ENCODE measurements at regions not wholly inside any gene's neighbourhood (a gene's known extent, or its start where the extent isn't known, plus 50 kb on each side); places are given as distances from the start of the nearest gene placed in this dataset.

DNA sequence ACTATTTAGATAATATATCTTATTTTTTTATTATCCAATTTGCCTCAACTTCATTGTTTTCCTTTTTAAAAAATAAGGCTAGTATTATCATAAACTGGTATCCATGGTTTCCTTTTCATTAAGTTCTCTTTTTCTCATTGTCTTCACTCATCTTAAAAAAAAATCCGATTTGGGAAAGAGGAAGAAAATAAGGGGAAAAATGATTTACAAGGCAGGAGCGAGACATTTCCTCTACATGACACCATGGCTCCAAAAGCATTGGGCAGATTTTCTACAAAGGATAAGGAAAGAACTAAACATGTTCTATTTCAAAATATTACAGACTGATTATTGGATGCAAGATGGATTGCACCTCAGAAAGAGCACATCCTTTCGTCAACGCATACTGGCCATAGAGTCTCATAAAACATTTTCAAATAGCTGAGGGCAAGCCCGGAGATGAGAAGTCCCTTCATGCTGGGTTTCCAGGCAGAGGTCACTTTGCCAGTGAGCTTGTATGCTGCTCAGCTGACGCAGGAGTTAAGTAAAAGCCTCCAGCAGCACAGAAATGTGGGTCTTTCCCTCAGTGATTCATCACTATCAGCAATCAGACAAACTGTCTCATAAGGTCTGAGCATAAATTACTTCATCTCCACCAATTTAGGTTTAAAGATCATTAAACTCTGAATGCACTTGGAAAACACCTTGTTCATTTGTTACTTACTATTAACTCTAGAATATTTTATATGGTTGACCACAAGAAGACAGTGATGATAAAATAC lies 129.0 kb upstream of the TNFAIP3 start:
- no peak for DNase-seq

DNA sequence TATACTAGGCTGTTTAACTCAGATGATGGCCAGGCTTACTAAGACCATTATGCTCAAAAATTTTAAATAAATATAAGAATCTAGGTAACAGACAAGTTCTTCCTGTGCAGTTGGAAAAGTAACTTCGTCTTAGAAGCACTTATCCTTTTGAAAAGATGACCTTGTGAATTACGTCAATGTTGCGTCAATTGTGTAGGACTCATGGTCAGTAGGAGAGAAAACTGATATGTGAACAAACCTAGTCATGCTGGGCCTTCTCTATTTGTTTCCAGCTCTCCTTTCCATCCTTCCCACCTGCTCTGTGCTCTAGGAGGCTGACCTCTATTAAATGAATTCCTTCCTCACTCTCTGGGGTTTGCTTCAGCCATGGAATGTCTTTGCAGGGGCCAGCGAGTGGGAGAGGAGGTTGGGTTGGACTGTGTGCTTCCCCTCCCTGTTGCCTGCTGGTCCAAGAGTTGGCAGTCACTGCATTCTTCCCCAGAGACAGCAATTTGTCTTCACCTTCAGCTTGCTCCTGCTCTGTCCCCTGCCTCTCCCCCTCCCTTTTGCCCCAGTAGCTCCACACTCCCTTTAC lies 128.0 kb upstream of the TNFAIP3 start:
- DNase-seq, result no peak

DNA sequence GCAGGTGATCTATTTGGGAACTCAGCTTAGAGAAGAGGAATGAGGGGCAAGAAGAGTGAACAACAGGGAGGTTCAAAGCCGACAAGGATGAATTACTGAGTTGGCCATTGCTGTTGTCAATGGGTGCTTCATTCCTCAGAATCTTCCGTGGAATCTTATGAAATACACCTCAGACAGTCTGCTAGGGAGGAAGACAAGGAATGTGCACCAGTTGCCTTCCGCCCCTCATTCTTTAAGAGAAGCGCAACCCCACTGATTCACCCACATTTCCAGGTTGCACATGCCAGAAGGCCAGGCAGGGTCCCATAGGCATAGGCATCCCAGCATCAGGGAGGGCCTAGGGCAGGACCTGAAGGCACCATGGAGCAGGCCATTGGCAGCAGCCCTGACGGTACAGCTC lies 127.5 kb upstream of the TNFAIP3 start:
- no peak for DNase-seq

DNA sequence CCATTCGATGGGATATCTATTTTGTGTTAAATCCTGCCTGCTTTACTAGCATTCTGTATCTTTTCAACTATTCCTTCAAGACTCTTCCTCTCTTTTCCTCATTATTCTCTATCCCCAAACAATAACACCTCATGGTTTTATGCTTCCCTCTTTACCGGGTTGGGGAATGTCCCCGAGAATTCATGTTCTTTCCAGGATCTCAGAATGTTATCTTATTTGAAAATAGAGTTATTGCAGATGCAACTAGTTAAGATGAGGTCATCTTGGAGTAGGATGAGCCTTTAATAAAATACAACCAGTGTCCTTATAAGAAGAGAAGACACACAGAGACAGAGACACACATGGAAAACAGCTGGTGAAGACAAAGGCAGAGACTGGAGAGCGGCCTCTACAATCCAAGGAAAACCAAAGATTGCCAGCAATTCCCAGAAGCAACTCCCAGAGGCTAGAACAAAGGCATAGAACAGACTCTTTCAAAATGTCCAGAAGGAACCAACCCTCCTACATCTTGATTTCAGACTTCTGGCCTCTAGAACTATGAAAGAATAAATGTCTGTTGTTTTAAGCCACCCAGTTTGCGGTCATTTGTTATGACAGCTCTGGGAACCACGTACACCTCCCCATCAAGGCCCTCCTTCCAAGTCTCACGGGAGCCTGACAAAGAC lies 126.8 kb upstream of the TNFAIP3 start:
- no peak for DNase-seq

DNA sequence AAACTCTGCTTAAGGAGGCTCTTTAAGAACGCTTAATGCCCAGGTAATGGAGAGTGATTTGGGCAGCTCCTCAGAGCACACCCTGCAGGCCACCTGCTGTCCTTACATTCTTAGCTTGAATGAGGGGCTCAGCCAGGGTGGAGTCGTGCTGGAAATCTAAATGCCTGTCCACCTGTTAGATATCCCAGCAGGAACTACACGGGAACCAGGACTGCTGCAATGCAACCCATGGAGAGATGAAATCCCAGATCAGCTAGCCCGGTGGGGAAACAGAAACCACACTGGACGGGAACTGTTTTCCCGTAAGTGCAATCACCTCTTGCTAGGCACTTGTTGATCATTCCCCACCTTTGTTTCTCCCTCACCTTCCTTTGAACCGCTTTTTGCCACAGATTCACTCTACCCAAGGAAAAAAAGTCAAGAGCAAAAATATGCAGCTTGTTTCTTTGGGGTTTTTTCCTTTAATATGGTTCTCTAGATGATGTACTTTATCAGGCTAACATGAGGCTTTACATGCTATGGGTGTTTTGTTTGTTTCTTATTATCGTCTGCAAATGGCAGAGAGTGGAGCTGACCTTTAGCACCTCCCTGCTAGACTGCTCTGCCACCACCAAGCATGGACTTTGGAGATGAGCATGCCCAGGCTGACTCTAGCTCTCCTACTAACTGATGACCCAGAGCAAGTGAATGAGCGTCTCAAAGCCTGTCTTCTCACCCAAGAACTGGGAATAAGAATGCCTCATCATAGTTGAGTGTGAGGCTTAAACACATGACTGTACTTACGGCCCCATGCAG lies 125.9 kb upstream of the TNFAIP3 start:
- no peak for DNase-seq

DNA sequence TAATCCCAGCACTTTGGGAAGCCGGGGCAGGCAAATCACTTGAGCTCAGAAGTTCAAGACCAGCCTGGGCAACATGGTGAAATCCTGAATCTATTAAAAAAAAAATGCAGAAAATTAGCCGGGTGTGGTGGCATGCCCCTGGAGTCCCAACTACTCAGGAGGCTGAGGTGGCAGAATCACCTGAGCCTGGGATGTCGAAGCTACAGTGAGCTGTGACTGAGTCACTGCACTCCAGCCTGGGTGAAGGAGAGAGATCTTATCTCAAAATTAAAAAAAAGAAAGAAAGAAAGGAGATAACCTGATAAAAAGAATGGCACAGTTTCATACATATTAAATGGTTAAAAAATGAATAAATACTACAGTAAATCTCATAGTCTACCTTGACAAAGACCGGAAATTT lies 123.6 kb upstream of the TNFAIP3 start:
- no peak for DNase-seq

DNA sequence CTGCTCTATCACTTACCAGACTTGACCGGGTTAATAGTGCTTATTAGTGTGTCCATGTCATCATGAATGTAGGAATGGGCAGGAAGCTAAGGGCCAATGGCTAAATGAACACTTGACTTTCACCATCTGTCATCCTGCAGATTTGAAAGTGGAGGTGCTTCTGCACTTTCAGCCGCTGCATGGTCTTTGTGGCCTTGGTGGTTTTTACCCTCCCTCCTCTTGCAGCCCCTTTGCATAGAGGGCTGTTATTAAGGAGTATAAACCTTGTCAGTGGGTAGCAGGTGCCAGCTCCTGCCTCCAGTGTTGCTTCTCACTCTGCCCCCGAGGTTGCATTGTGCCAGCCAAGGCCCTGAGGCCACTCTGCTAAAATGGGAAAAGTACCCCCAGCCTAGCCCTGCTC lies 122.2 kb upstream of the TNFAIP3 start:
- no peak for DNase-seq

DNA sequence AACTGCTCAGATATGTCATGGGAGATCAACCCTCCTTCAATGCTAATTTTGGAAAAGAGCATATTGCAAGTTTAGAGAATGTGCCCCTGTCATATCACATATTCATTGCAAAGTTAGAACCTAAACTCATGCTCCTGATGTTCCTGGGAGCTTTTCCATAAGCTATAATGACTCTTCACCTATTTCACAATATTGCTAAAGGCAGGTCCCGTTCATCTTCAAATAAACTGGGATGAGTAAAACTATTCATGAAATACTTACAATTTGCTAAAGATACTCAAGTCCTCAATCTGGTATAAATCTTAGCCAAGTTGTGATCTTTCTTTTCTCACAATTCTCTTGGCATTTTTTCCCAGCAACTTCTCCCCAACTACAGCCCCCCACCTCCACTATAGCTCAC lies 121.7 kb upstream of the TNFAIP3 start:
- no peak for DNase-seq

DNA sequence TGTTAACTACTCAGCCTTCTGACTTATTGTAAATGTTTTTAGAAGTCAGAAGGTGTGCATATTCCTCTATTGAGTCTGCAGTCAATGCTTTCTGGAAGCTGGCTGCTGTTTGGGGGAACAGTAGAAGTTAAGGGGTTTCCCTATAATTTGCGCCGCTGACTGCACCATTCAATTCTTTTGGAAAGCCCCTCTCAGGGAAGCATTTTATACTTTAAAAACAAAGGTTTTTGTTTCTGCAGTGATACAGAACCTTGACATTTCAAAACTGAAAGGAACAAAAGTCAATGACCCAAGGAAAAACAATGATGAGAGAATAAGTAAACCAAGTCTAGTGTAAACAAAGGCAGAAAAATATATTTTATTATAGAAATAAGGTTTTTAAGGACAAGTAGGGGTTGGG lies 120.8 kb upstream of the TNFAIP3 start:
- DNase-seq, result no peak

DNA sequence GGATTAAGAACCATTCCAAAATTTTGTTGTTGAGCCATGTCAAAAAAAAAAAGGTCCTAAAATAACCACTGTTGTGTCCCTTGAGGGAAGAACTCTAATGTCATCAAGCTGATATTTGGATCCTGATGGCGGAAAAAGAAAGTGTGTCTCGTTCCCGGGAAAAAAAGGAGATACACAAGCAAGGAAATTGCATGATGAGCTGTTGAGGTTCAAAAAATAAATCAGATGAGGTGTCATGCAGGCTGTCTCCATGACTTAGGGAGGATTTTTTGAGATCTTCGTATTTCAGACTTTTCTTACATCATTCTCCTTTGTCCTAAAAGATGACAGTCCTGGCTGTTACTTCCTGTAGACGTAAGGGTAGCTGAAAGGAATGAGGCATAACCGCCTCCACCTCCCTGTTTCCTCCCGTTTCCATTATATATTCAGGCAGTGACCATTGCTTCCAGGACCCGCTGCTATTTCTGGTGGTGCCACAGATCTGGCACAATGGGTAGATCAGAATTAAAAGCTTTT lies 117.3 kb upstream of the TNFAIP3 start:
- DNase-seq, result no peak

DNA sequence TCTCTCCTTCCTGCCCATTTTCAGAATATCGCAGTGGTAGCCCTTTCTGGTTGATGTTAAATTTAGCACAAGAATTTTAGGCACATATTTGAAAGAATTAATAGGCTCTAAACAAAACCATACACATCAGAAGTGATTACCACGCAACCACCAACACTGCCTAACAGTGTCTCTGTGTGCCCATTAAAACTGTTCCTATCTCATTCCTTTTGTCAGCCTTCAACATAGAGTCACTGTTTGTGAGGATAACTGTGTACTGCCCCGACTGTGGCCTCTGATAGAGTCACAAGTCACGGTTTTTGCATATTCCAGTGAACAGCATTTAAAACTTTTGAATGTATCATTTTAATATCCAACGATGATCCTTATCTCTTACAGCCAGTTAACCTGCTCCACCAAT lies 116.8 kb upstream of the TNFAIP3 start:
- DNase-seq, result no peak

DNA sequence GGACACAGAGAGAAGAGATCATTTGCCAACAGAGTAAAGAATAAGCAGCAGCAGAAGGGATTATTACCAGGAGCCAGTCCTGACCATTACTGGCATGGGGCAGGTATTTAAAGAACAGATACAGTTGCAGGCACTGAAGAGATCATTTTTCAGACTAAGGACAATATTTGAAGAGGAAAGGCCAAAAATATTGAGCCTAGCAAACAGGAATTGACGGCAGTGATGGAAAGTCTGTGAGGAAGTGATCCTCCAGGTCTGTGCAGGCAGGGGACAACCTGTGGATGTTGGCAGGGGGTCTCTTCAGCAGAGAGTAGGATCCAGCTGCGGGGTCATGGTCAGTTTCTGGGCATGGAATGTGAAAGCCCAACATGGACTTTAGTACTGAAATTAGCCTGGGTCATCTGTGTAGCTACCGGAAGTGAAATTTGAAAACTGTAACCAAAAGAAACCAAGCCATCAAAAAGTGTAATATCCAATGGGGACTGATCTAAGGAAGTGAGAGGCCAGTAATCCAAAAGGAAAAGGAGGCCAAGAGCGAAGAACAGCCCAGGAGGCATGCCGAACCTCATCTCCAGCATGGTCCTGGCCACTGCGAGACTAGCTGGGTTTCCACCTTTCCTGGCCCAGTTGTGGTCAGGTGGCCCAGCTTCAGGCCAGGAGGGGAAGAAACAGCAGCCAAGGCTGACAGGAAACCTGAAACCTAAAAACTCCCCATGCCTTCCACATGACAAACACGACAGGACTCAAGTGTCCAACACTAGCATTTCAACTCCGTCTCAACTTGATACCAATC lies 115.1 kb upstream of the TNFAIP3 start:
- DNase-seq, result no peak

DNA sequence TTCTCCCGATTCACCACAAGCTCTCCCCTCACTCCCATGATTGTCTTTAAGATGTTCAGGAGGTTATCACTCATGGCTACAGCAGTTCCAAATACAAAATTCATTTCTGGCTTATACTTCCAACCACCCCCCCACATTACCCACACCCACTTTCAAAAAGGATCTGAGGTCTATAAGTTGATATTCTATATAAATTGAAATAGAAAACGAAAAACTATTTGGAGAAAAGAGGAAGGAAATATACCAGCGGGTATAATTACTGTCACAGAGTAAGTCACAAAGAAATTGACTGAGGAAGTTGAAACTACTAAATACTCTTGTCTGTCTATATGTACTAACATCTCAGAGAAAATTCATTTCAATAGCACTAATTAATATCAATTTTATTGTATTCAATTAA lies 112.7 kb upstream of the TNFAIP3 start:
- no peak for DNase-seq

DNA sequence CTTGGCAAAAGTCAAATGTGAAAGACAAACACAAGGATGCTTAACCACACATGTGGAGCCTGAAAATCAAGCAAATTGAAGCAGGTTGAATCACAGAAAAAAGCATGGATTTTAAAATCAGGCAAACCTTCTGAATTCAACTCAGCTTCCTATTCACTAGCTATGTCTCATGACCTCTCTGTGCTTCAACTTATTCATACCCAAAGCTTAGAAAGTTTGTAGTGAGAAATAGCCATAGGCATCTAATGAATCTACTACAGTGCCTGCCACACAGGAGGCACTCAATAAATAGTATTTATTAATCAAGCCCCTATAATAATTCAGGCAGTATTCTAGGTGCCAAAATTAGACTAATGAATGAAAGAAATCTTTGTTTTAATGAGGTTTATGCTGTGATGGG lies 112.2 kb upstream of the TNFAIP3 start:
- DNase-seq, result no peak

DNA sequence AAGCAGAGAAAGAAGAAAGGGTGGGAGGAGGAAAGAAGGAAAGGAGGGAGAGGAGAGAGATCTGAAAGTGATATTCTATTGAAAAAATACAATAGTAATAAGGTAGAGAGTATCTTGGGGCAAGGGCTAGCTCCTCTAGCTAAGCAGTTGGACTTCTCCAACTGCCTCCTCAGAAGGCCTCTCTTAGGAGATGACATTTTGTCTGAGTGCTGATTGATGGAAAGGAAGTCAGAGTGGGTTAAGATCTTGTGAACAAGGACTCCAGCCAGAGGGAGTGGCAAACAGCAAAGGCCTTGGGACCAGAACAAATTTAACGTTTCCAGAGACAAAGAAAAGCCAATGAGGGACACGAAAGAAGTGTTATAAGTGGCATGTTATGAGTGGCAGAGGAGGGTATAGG lies 111.8 kb upstream of the TNFAIP3 start:
- no peak for DNase-seq

DNA sequence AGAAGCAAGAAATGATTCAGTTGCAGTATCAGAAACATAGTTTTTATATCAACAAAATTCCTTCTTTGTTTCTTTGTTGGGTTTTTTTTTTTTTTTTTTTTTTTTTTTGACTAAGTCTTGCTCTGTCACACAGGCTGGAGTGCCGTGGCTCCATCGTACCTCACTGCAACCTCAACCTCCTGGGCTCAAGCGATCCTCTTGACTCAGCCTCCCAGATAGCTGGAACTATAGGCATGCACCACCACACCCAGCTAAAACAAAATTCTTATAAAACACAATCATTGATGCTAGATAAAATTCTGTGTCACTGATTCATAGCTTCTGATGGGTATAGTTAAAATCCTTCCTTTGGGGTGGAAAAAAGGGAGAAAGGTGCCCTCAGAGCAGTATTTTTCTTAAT lies 110.3 kb upstream of the TNFAIP3 start:
- DNase-seq, result no peak

DNA sequence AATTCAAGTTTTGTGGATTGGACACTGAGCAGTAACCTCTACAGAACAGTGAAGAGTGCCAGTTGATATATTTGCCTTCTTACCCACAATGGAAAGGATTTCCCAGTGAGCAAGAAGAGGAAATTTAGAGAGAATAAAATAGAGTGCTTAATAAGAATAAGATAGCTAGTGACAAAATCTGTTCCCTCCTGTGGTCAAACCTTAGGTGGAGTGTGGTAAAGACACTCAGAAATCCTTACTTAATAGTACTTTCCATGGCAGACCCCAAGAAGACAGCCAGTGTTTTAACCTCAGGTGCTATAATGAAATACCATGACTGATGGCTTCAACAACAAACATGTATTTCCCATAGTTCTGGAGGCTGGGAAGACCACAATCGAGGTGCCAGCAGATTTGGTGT lies 108.4 kb upstream of the TNFAIP3 start:
- no peak for DNase-seq

DNA sequence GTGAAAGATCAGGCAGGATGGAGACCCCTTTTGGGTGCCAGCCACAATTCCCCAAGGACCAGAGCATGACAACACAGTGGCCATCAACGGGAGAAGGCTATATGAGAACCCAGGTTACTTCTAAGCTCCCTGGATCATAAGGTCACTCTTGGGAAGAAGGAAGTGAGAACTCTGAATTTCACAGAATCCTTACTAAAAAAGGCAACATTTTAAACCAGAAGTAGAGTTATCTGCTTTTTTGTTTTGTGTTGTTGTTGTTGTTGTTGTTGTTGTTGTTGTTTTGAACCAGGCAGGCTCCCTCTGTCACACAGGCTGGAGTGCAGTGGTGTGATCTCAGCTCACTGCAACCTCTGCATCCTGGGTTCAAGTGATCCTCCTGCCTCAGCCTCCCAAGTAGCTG lies 107.4 kb upstream of the TNFAIP3 start:
- no peak for DNase-seq

DNA sequence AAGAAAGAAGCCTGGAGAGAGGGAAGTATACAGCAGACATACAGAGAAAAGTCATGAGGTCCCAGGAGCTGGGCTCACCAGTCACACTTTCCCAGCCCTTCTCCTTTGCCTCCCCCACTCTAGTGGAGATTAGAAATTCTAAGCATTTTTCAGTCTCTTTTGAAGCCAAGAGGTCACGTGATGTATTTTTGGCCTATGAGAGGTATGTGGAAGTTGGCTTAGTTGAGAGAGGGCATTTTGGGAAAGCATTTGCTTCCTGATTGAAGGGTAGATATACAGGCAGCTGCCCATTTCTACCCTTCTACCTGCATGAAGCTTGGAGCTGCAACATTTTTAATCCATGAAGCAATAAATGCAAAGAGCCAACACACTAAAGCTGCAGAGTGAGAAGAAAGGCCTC lies 106.0 kb upstream of the TNFAIP3 start:
- DNase-seq, result no peak

DNA sequence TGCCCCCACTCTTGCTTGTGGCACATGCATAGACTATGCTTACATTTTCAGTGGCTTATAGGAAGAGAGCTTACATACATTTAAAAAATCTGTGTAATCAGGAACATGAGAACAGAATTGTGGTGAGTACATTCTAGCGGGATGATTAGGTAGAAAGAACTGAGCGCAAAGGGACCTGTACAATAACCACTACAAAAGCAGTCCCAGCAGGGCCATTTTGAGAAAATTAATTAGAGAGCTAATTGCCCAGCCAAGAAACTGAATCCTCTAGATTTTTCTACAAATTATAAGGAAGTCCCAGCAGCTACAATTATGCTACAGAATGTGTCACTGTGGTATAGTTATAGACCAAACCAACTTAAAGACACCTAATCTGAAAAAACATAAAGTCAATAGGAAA lies 105.6 kb upstream of the TNFAIP3 start:
- DNase-seq, result no peak

DNA sequence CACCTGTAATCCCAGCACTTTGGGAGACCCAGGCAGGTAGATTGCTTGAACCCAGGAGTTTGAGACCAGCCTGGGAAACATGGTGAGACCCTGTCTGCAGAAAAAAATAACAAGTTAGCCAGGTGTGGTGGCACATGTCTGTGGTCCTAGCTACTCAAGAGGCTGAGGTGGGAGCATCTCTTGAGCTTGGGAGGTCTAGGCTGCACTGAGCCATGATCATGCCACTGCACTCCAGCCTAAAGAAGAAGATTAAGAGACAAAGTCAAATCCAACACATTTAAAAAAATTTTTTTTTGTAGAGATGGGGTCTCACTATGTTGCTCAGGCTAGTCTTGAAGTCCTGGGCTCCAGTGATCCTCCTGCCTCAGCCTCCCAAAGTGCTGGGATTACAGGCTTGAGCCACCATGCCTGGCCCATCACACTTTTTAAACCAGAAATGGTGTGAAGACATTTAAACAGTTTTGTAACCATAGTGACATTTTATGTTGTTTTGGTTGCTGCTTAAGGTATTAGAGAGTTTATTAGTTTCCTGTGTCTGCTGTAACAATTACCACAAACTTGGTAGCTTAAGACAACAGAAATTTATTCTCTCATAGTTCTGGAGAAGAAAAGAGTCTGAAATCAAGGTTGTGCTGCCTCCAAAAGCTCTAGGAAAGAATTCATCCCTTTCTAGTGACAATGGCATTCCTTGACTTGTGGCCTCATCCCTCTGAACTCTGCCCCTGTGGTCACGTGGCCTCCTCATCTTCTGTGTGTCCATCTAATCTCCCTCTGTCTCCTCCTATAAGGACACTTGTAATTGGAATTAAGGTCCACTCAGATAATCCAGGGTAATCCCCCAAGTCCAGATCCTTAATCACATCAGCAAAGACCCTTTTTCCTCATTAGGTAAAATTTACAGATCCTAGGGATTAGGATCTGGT lies 104.6 kb upstream of the TNFAIP3 start:
- DNase-seq, result no peak

DNA sequence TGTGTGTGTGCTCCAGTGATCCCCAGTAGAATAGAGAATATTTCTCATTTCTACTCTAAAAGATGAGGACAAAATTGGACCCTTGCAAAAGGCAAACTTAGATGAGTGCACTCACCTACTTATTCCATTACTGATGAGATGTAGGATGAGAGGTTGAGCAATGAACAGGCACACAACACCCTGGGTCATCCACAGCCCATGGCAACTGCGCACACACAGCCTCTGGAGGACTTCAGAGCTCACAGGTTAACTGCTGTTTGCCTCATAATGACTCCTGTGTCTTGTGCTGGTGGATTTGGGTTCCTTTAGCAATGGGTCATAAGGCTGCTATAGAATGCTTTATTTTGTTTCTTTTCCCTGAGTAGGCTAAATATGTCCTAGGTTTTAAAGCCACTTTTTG lies 103.6 kb upstream of the TNFAIP3 start:
- no peak for DNase-seq

All from NCI-H187 treated with DMSO at 0.1 percent for 48 hours (cell line).